ENCODE measurements at regions not wholly inside any gene's neighbourhood (a gene's known extent, or its start where the extent isn't known, plus 50 kb on each side); places are given as distances from the start of the nearest gene placed in this dataset.

GRCh38 chr18:78726326-78727056, 253.1 kb upstream of the SALL3 start:
- no peak for TF ChIP-seq CTCF (IDR thresholded peaks at IDR 0.05)
- TF ChIP-seq POLR2AphosphoS5 (IDR thresholded peaks at IDR 0.05) = no peak
- no peak for TF ChIP-seq EP300 (IDR thresholded peaks at IDR 0.05; ENCODE audit: low read depth)
